ENCODE measurements at regions not wholly inside any gene's neighbourhood (a gene's known extent, or its start where the extent isn't known, plus 50 kb on each side); places are given as distances from the start of the nearest gene placed in this dataset.
"Not testable (repeated sequence)": the region's sequence is repeated elsewhere in the genome, so short reads cannot be mapped to it uniquely, and the experiment has no call there.

DNA sequence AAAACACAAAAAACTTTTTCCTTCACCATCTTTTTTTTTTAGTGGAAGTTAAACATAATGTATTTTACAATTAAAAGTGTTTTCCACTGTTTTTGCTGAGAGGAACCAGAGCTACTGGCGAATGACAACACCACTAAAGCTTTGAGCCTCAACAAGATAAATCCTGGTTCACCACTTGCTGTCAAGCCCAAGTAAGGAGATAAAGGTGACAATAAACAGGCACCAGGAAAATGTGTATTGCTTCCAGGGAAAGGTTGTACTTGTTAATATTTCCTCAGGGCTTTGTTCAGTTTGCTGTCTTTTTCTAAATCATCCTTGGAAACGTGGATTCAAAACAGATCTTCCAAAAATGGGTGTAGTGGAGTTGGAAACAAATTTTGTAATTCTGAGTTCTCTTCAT is 109.9 kb upstream of the ANKRD30A start:
- no peak for DNase-seq
- no peak for FAIRE-seq
- H3K4me1 ChIP-seq: no peaks in the 10 kb centered on the region
- no peak for ATAC-seq
- no peak overlapping the region for H3K27ac ChIP-seq
- TF ChIP-seq, protein P1, sequence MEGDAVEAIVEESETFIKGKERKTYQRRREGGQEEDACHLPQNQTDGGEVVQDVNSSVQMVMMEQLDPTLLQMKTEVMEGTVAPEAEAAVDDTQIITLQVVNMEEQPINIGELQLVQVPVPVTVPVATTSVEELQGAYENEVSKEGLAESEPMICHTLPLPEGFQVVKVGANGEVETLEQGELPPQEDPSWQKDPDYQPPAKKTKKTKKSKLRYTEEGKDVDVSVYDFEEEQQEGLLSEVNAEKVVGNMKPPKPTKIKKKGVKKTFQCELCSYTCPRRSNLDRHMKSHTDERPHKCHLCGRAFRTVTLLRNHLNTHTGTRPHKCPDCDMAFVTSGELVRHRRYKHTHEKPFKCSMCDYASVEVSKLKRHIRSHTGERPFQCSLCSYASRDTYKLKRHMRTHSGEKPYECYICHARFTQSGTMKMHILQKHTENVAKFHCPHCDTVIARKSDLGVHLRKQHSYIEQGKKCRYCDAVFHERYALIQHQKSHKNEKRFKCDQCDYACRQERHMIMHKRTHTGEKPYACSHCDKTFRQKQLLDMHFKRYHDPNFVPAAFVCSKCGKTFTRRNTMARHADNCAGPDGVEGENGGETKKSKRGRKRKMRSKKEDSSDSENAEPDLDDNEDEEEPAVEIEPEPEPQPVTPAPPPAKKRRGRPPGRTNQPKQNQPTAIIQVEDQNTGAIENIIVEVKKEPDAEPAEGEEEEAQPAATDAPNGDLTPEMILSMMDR (IDR thresholded peaks at IDR 0.05): no peak
- H3K9me3 ChIP-seq: no peaks in the 10 kb centered on the region
- no peaks in the 10 kb centered on the region for H3K27me3 ChIP-seq
- WGBS, 2 donors: 18 to 26% methylated on average over 2 of the region's 2 CpGs
- no peaks in the 10 kb centered on the region for H3K36me3 ChIP-seq
- intact Hi-C loops (cut with DNase I): no loop called here
- no peak overlapping the region for H3K4me3 ChIP-seq

DNA sequence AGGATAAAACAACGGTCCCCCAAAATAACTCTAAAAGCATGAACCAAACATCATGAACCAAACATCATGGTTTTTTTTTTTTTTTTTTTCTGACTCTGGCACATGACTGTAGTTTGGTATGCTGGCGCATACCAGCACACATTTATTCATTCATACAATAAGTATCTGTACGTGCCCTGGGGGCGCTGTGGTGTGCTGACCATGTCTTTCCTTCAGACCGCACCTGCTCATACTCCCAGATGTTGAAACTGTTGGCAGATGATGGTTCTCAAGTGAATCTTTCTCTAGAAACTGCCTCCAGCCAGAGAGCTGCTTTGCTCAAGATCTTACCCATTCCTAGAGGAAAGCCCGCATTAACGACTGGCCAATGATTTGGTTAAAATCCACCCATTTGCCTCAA is 114.7 kb upstream of the ANKRD30A start:
- no peaks in the 10 kb centered on the region for H3K27me3 ChIP-seq
- no peaks in the 10 kb centered on the region for H3K36me3 ChIP-seq
- ATAC-seq (no peak), DNase-seq (no peak), FAIRE-seq (no peak)
- WGBS, 2 donors: 56 to 60% methylated on average over 7 of the region's 7 CpGs
- no peaks in the 10 kb centered on the region for H3K4me1 ChIP-seq
- no peak overlapping the region for H3K27ac ChIP-seq
- intact Hi-C loops (cut with DNase I): no loop called here
- TF ChIP-seq, protein P1 (IDR thresholded peaks at IDR 0.05): no peak
- H3K4me3 ChIP-seq: no peak overlapping the region
- H3K9me3 ChIP-seq: no peaks in the 10 kb centered on the region

DNA sequence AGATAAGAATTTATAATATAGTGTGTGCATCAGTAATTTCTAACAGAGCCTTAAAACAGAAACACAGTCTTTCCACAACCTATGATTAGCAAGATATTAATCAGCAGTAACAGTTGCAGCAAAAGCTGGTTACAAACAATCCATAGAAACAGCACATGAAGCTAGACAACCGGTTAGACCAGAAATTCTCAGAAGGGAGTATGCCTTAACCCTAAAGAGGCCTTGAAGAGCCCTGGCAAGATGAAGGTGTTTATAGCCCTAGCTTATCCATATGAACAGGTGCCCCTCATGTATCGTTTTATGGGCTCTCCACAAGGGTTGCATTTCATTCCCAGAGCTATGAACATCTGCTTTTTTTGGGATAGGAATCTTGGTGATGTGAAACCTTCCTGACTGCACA is 117.1 kb upstream of the ANKRD30A start:
- ATAC-seq, H3K4me3 ChIP-seq, FAIRE-seq: not testable (repeated sequence)

DNA sequence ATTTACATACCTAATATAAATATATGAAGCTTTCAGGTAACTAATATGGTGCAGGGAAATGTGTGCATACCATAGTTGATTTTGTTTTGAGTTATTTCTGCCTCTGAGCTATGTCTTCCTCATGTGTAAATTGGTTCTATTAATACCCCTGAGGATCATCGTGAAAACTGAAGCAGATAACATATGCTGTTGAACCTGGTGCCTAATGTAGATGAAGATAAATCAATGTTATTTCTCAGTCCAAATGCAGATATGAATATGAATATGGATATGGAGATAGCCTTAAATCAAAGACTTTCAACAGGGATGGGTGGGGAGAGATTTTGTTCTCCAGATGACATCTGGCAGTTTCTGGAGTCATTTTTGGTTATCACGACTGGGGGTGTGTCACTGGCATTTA is 122.3 kb upstream of the ANKRD30A start:
- H3K36me3 ChIP-seq: no peaks in the 10 kb centered on the region
- H3K4me3 ChIP-seq: no peak overlapping the region
- no peaks in the 10 kb centered on the region for H3K9me3 ChIP-seq
- WGBS, 2 donors: 39 to 70% methylated on average over 2 of the region's 2 CpGs
- H3K4me1 ChIP-seq: no peaks in the 10 kb centered on the region
- DNase-seq (no peak), ATAC-seq (no peak), FAIRE-seq (no peak)
- H3K27ac ChIP-seq: no peak overlapping the region
- no peaks in the 10 kb centered on the region for H3K27me3 ChIP-seq
- TF ChIP-seq, protein P1 (IDR thresholded peaks at IDR 0.05): no peak
- intact Hi-C loops (cut with DNase I): no loop called here

More for the DNA sequence above, 117.1 kb upstream of the ANKRD30A start:
- H3K4me1 ChIP-seq; H3K36me3 ChIP-seq; H3K27me3 ChIP-seq; DNase-seq; intact Hi-C loops (cut with DNase I); H3K9me3 ChIP-seq; H3K27ac ChIP-seq: not testable (repeated sequence)
- 21 to 26% methylated on average over 2 of the region's 2 CpGs for WGBS, 2 donors

DNA sequence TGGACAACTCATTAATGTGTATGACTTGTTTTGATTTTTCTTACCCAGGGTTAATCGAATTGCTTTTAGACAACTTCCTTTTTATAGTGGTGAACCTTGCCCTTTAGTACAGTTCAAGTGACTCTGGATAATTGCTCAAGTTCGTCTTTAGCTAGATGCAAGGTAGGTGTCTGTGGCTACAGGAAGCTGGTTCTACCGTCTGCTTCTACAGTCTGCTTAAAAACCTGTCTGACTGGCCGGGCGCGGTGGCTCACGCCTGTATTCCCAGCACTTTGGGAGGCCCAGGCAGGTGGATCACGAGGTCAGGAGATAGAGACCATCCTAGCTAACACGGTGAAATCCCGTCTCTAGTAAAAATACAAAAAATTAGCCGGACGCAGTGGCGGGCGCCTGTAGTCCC is 129.6 kb upstream of the ANKRD30A start:
- H3K27me3 ChIP-seq; H3K36me3 ChIP-seq; DNase-seq; ATAC-seq; H3K9me3 ChIP-seq; intact Hi-C loops (cut with DNase I); H3K4me1 ChIP-seq; H3K4me3 ChIP-seq; H3K27ac ChIP-seq; FAIRE-seq: not testable (repeated sequence)
- WGBS, 2 donors: 72 to 81% methylated on average over 14 of the region's 14 CpGs

DNA sequence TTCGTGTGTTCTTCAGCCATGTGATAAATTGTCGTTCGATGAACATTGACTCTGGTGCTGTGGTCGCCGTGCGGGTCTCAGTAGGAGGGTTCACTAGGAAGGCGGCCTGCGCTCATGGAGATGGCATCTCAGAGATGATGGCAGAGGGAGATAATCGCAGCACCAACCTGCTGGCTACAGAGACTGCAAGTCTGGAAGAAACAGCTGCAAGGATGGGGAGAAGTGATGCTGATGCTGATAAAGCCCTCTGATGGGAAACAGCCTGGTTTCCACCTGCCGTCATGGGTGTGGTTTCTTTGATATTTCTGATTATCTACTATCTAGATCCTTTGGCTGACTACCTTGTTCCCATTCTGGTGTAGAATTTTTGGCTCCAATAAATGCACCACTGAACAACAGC is 130.5 kb upstream of the ANKRD30A start:
- WGBS, 2 donors: 74 to 81% methylated on average over 10 of the region's 10 CpGs
- Histone ChIP-seq H3K36me3 (no peaks in the 10 kb centered on the region), H3K27ac (no peak overlapping the region), H3K27me3 (no peaks in the 10 kb centered on the region), H3K4me3 (no peak overlapping the region), H3K9me3 (no peaks in the 10 kb centered on the region), H3K4me1 (no peaks in the 10 kb centered on the region)
- no peak for DNase-seq
- intact Hi-C loops (cut with DNase I): no loop called here
- no peak for FAIRE-seq
- ATAC-seq: no peak
- TF ChIP-seq, protein P1 (IDR thresholded peaks at IDR 0.05): no peak
